Activated CD4-positive, alpha-beta memory T cell treated with anti-CD3 and anti-CD28 coated beads for 36 hours (primary cell): ENCODE measurements at regions not wholly inside any gene's neighbourhood (a gene's known extent, or its start where the extent isn't known, plus 50 kb on each side); places are given as distances from the start of the nearest gene placed in this dataset.

Experiments
- CTCF ChIA-PET: fragments of 350-600 bp; sonication (Branson Sonifier 250); formaldehyde crosslinking; loops from one replicate; lab custom pipeline; 2021; ENCODE audit warnings: antibody characterized with exemption, inconsistent platforms; lab: Charles Lee
- POLR2A ChIA-PET: fragments of 350-600 bp; sonication (Branson Sonifier 250); formaldehyde crosslinking; loops from one replicate; lab custom pipeline; 2021; ENCODE audit warnings: antibody characterized with exemption; lab: Charles Lee
- DNase-seq: peaks from one replicate; pipeline ENCODE4 v3.0.0-alpha.2; 2020
- H3K27ac Mint-ChIP-seq: one replicate; pipeline ENCODE4 v1.8.0; 2021; ENCODE audit warnings: mixed read lengths
- H3K27me3 Mint-ChIP-seq: one replicate; pipeline ENCODE4 v1.8.0; 2021; ENCODE audit warnings: mixed read lengths
- H3K36me3 Mint-ChIP-seq: one replicate; pipeline ENCODE4 v1.8.0; 2021; ENCODE audit warnings: mixed read lengths
- H3K4me1 Mint-ChIP-seq: one replicate; pipeline ENCODE4 v1.8.0; 2021; ENCODE audit warnings: low read depth, mixed read lengths
- H3K4me3 Mint-ChIP-seq: one replicate; pipeline ENCODE4 v1.8.0; 2021; ENCODE audit warnings: mild to moderate bottlenecking, mixed read lengths
- H3K9me3 Mint-ChIP-seq: one replicate; pipeline ENCODE4 v1.8.0; 2021; ENCODE audit warnings: mixed read lengths
- intact Hi-C: fragments of 100-400 bp; cut with micrococcal nuclease; formaldehyde crosslinking; loops from one replicate; pipeline ENCODE4 v1.15.1; 2023

DNA sequence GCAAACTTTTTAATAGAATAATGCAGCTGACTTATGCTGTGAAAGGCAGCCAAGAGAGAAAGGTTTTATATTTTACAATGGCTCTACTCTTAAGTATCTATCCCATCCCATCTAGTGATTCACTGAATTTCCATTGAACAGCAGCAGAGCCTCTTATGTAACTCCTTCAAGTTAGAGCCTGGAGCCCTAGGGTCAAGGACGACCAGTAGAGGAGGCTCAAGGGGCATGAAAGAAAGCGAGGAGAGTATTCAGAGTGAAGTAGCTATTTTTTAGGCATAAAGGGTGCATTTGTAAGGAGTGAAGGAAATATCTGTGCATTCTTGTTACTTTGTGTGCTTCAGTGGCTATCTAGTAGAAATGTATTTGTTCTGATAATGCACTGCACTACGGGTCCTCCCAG is 180.2 kb upstream of the TPK1 start:
- CTCF ChIA-PET, result no interaction called here
- Mint-ChIP-seq H3K27ac (no peak overlapping the region), H3K9me3 (no peaks in the 10 kb centered on the region), H3K4me3 (no peak overlapping the region), H3K27me3 (no peaks in the 10 kb centered on the region), H3K4me1 (no peaks in the 10 kb centered on the region), H3K36me3 (no peaks in the 10 kb centered on the region)
- intact Hi-C loops, result no loop called here
- DNase-seq, result no peak
- POLR2A ChIA-PET, result no interaction called here

DNA sequence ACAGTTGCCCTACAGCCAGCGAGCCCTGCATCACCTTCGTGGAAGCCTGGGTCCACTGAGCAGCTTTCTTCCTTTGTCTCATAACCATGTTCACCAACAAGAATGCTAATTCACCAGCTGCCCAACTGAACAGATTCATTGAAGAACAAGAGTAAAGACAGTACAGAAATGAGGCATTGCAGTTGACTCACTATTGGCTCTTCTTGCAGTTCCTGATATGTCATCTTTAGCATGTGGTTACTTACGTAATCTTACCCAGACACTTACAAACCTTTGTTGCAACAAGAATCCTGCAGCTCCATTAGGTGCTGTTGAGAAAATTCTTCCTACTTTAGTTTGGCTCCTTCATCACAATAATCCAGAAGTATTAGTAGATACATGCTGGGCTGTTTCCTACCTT is 174.0 kb upstream of the TPK1 start:
- CTCF ChIA-PET, result no interaction called here
- Mint-ChIP-seq H3K27me3 (peaks cover 9% of the 10 kb centered on the region), H3K9me3 (no peaks in the 10 kb centered on the region), H3K27ac (no peak overlapping the region), H3K4me3 (no peak overlapping the region), H3K4me1 (no peaks in the 10 kb centered on the region), H3K36me3 (no peaks in the 10 kb centered on the region)
- POLR2A ChIA-PET, result no interaction called here
- no peak for DNase-seq
- intact Hi-C loops, result no loop called here

DNA sequence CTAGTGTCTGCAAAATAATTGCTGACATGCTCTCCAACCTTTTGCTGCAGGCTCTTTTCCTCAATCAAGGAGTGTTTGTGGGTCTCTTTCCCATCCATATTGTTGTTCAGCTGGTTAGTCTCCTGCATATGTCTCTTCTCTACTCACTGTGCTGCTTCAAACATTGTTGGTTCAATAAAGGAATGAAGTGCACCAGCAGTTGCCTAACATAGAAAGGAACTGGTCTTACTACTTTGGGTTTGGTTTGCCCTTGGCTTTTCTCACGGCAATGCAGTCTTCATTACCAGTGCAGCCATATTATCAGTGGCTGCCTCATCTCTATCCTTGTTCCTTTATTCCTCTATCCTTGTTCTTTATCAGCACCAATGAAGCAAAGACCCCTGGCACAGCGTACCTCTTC is 169.7 kb upstream of the TPK1 start:
- POLR2A ChIA-PET, result no interaction called here
- CTCF ChIA-PET, result no interaction called here

DNA sequence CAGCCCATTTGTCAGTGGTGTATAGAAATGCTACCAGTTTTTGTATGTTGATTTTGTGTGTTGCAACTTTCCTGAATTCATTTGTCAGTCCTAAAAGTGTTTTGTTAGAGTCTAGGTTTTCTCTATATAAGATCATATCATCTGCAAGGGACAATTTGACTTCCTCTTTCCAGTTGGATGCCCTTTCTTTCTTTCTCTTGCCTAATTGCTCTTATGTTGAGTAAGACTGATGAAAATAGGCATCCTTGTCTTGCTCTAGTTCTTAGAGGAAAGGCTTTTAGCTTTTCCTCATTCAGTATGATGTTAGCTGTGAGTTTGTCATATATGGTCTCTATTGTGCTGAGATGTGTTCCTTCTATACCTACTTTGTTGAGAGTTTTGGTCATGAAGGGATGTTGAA is 161.7 kb upstream of the TPK1 start:
- Mint-ChIP-seq H3K4me1 (peaks cover 7% of the 10 kb centered on the region), H3K4me3 (no peak overlapping the region), H3K36me3 (peaks cover 3% of the 10 kb centered on the region), H3K27me3 (no peaks in the 10 kb centered on the region), H3K9me3 (peaks cover 47% of the 10 kb centered on the region), H3K27ac (no peak overlapping the region)
- ChIA-PET POLR2A (no interaction called here), CTCF (no interaction called here)
- no peak for DNase-seq
- intact Hi-C loops, result no loop called here

More for the DNA sequence above, 169.7 kb upstream of the TPK1 start:
- no peak for DNase-seq
- intact Hi-C loops, result no loop called here
- H3K9me3 Mint-ChIP-seq, result peaks cover 9% of the 10 kb centered on the region
- H3K36me3 Mint-ChIP-seq, result peaks cover 3% of the 10 kb centered on the region
- no peaks in the 10 kb centered on the region for H3K4me1 Mint-ChIP-seq
- H3K27ac Mint-ChIP-seq, result no peak overlapping the region
- peaks cover 9% of the 10 kb centered on the region for H3K27me3 Mint-ChIP-seq
- H3K4me3 Mint-ChIP-seq, result no peak overlapping the region

DNA sequence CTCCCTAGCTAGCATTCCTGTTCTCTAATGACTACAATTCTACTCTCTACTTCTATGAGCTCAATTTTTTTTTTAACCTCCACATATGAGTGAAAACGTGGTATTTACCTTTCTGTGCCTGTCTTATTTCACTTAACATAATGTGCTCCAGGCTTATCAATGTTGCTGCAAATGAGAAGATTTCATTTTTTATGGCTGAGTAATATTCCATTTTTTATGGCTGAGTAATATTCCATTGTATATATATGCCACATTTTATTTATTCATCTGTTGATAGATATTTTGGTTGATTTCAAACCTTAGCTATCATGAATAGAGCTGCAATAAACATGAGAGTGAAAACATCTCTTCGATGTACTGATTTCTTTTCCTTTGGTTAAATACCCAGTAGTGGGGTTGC is 159.6 kb upstream of the TPK1 start:
- H3K36me3 Mint-ChIP-seq, result no peaks in the 10 kb centered on the region
- H3K4me3 Mint-ChIP-seq, result no peak overlapping the region
- CTCF ChIA-PET, result no interaction called here
- H3K9me3 Mint-ChIP-seq, result peaks cover 37% of the 10 kb centered on the region
- DNase-seq, result no peak
- no peaks in the 10 kb centered on the region for H3K27me3 Mint-ChIP-seq
- intact Hi-C loops, result no loop called here
- peaks cover 7% of the 10 kb centered on the region for H3K4me1 Mint-ChIP-seq
- H3K27ac Mint-ChIP-seq, result no peak overlapping the region
- POLR2A ChIA-PET, result no interaction called here

DNA sequence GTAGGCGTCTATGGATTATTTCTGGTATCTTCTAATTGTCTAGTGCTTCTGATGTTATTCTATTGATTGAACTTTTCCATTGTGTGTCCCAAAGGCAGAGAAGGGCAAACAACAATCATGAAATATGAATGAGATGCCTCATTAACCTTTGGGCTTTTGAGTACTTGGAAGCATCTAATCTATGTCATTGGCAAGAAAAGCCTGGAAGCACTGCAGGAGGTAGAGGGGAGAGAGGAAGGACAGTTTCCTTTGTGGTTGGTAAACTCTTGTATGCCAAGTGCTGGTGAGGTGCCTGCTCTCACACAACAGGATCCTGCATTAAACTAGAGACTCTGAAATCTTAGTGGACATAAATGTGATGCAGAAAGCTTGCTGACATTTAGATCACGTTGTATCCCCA is 155.2 kb upstream of the TPK1 start:
- Mint-ChIP-seq H3K4me1 (peaks cover 7% of the 10 kb centered on the region), H3K36me3 (no peaks in the 10 kb centered on the region), H3K9me3 (peaks cover 10% of the 10 kb centered on the region), H3K4me3 (no peak overlapping the region), H3K27ac (no peak overlapping the region), H3K27me3 (no peaks in the 10 kb centered on the region)
- POLR2A ChIA-PET, result no interaction called here
- DNase-seq, result no peak
- intact Hi-C loops, result no loop called here
- CTCF ChIA-PET, result no interaction called here

DNA sequence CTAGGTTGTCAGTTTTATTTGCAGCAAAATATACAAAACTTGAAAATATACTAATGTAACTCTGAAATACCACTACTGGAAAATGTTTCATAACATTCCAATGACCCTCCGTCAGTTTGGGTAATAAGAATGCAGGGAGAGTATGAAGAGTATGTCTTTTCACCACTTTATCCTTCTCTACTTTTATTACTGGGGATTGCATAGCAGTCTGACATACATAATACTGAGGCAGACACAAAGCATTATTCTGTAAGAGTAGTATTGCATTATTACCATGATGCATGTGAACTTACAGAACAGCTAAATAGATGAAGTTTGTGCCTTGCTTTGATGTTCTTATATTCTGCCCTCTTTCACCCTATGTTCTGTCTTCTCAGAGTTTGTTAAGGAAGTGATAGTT is 151.8 kb upstream of the TPK1 start:
- H3K4me1 Mint-ChIP-seq, result no peaks in the 10 kb centered on the region
- H3K9me3 Mint-ChIP-seq, result no peaks in the 10 kb centered on the region
- intact Hi-C loops, result no loop called here
- no peak for DNase-seq
- no peaks in the 10 kb centered on the region for H3K36me3 Mint-ChIP-seq
- no peak overlapping the region for H3K4me3 Mint-ChIP-seq
- ChIA-PET POLR2A (no interaction called here), CTCF (no interaction called here)
- H3K27me3 Mint-ChIP-seq, result no peaks in the 10 kb centered on the region
- H3K27ac Mint-ChIP-seq, result no peak overlapping the region

DNA sequence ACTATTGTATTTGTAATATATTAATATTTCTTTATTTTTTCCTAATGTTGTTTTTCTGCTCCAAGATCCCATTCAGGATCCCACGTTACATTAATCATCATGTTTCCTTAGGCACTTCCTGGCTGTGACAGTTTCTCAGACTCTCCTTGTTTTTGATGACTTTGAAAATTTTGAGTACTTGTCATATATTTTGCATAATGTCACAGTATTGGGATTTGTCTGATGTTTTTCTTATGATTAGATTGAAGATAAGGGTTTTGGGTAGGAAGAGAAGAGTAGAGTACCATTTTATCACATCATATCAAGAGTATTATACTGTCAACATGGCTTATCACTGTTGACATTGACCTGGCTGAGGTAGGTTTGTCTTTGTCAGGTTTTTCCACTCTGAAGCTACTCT is 146.3 kb upstream of the TPK1 start:
- intact Hi-C loops, result no loop called here
- CTCF ChIA-PET, result no interaction called here
- H3K27ac Mint-ChIP-seq, result no peak overlapping the region
- POLR2A ChIA-PET, result no interaction called here
- DNase-seq, result no peak
- no peak overlapping the region for H3K4me3 Mint-ChIP-seq
- no peaks in the 10 kb centered on the region for H3K27me3 Mint-ChIP-seq
- H3K4me1 Mint-ChIP-seq, result no peaks in the 10 kb centered on the region
- H3K9me3 Mint-ChIP-seq, result peaks cover 5% of the 10 kb centered on the region
- no peaks in the 10 kb centered on the region for H3K36me3 Mint-ChIP-seq

DNA sequence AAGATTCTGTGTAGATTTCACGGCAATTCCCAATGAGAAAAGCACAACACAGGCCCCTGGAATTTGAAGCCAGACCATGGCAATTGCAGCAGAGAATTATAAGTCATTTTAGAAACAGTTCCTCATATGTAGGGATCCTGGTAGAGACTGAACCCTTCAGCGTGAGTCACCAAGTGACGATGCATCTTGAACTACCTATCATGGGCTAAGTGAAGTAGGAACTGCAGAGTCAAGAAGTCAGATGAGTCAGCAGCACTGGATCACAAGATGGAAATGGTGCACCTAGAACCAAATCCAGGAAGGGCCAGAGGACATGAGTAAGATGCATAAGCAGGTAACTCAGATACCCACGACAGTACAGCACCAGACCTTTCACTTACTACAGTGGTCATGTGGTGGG is 140.0 kb upstream of the TPK1 start:
- intact Hi-C loops, result no loop called here
- no peak overlapping the region for H3K4me3 Mint-ChIP-seq
- no peaks in the 10 kb centered on the region for H3K36me3 Mint-ChIP-seq
- H3K27me3 Mint-ChIP-seq, result peaks cover 5% of the 10 kb centered on the region
- H3K9me3 Mint-ChIP-seq, result peaks cover 4% of the 10 kb centered on the region
- DNase-seq, result no peak
- H3K4me1 Mint-ChIP-seq, result no peaks in the 10 kb centered on the region
- ChIA-PET POLR2A (no interaction called here), CTCF (no interaction called here)
- H3K27ac Mint-ChIP-seq, result no peak overlapping the region

DNA sequence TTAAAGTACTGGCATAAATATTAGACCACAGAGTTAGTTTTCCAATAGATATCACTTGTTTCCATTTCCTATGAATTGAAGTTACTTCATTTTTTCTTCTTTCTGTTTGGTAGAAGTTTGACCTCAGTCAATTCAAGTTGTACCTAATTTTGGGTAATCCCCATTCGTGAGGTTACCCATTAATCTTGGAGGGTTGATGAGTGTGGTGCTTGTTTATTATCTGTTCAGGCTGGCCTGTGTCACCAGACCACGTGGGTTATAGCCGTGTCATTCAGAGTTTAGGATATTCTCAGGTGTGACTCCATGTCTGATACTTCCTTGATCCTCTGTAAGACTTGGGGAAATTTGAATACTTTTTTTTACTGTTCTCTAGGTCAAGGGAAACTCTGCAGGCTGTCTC is 133.9 kb upstream of the TPK1 start:
- H3K9me3 Mint-ChIP-seq, result no peaks in the 10 kb centered on the region
- no peak overlapping the region for H3K27ac Mint-ChIP-seq
- H3K27me3 Mint-ChIP-seq, result peaks cover 5% of the 10 kb centered on the region
- no peaks in the 10 kb centered on the region for H3K36me3 Mint-ChIP-seq
- POLR2A ChIA-PET, result no interaction called here
- H3K4me3 Mint-ChIP-seq, result no peak overlapping the region
- intact Hi-C loops, result no loop called here
- H3K4me1 Mint-ChIP-seq, result no peaks in the 10 kb centered on the region
- no peak for DNase-seq
- CTCF ChIA-PET, result no interaction called here

DNA sequence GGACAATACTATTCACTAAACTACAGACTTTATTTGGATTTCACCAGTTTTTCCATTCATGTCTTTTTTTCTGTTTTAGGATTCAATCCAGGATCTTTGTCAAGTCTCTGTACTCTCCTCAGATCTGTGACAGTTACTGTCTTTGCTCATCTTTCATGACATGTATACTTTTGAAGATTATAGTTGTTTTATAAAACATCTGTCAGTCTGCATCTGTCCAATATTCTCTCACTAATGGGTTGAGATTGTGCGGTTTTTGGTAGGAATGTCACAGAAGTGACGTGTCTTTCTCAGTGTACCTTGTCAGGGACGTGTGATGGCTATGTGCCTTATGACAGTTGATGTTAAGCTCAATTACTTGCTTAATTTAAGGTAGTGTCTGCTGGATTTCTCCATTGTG is 124.9 kb upstream of the TPK1 start:
- intact Hi-C loops, result no loop called here
- no peaks in the 10 kb centered on the region for H3K4me1 Mint-ChIP-seq
- no peak overlapping the region for H3K27ac Mint-ChIP-seq
- CTCF ChIA-PET, result no interaction called here
- no peak overlapping the region for H3K4me3 Mint-ChIP-seq
- POLR2A ChIA-PET, result no interaction called here
- H3K27me3 Mint-ChIP-seq, result no peaks in the 10 kb centered on the region
- H3K36me3 Mint-ChIP-seq, result no peaks in the 10 kb centered on the region
- no peak for DNase-seq
- no peaks in the 10 kb centered on the region for H3K9me3 Mint-ChIP-seq

DNA sequence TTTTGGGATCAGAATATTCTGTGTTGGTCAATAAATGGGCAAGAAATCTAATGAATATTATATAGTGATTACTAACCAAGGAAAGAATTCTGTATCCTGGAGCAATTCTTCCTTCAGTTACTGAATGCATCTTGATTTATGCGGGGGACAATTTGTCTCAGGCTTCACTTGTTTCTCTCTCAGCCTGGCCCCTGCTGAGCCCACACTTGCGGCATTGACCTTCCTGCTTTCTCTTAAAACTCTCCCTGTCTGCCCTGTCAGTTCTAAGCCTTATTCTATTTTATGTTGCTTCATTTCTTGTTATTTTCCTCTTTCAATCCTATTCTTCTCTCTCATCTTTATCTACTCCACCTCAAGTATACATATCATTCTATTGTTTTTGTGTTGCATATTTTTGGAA is 122.1 kb upstream of the TPK1 start:
- H3K4me1 Mint-ChIP-seq, result no peaks in the 10 kb centered on the region
- DNase-seq, result no peak
- H3K36me3 Mint-ChIP-seq, result no peaks in the 10 kb centered on the region
- intact Hi-C loops, result no loop called here
- H3K27me3 Mint-ChIP-seq, result no peaks in the 10 kb centered on the region
- no peak overlapping the region for H3K27ac Mint-ChIP-seq
- no peak overlapping the region for H3K4me3 Mint-ChIP-seq
- CTCF ChIA-PET, result no interaction called here
- POLR2A ChIA-PET, result no interaction called here
- H3K9me3 Mint-ChIP-seq, result peaks cover 5% of the 10 kb centered on the region

DNA sequence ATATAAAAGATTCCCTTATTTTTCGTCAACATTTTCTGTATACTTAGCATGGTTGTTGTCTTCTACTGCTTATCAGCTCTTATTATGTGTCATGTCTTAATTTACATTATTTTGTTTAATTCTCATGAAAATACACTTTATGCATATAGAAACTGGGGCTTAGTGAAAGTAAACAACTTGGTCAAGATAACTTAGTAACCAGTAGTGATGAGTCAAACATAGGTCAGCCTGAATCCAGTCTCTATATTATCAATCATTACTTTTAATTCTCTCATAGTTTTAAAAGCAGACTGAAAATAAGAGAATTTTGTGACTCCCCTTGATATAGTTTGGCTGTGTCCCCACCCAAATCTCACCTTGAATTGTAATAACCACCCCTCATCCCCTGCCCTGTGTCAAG is 119.6 kb upstream of the TPK1 start:
- no peaks in the 10 kb centered on the region for H3K4me1 Mint-ChIP-seq

DNA sequence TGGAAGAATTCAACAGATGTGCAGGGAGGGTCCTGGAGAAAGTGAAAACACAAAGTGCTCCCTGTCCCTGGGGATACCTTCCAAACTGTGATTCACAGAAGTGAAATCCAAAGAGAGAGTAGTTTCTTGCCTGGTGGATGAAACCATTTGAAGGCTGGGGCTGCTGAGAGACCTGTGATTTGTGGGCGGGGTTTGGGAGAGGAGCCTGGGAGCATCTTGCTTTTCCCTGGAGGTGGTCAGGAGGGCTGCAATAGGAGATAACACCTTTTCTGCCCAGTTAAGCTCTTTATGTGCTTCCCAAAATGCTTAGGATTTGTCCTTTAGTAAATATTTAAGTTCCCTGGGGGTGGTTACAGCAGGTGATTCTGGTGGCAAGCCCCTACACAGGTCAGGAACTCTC is 105.3 kb upstream of the TPK1 start:
- intact Hi-C loops, result no loop called here
- Mint-ChIP-seq H3K9me3 (no peaks in the 10 kb centered on the region), H3K27ac (no peak overlapping the region), H3K4me1 (no peaks in the 10 kb centered on the region), H3K27me3 (peaks cover 1% of the 10 kb centered on the region), H3K36me3 (no peaks in the 10 kb centered on the region), H3K4me3 (no peak overlapping the region)
- CTCF ChIA-PET, result interaction anchor here (0.6 to 0.8 kb wide), 2 partner anchors 104 to 329 kb away, joined by 3 read pairs; no protein-coding TSS in a partner anchor
- POLR2A ChIA-PET, result no interaction called here
- DNase-seq, result no peak

More for the DNA sequence above, 119.6 kb upstream of the TPK1 start:
- CTCF ChIA-PET, result no interaction called here
- Mint-ChIP-seq H3K36me3 (no peaks in the 10 kb centered on the region), H3K27ac (no peak overlapping the region), H3K4me3 (no peak overlapping the region), H3K27me3 (no peaks in the 10 kb centered on the region), H3K9me3 (peaks cover 7% of the 10 kb centered on the region)
- DNase-seq, result no peak
- intact Hi-C loops, result no loop called here
- POLR2A ChIA-PET, result no interaction called here
